Keratinocyte (primary cell): ENCODE measurements at regions not wholly inside any gene's neighbourhood (a gene's known extent, or its start where the extent isn't known, plus 50 kb on each side); places are given as distances from the start of the nearest gene placed in this dataset.

Source experiments
- DNase-seq: peaks from one replicate; pipeline ENCODE4 v3.0.0-alpha.2; 2011; ENCODE audit warnings: low read depth, missing footprints, low spot score
- FAIRE-seq: peaks from 2 replicates; lab custom pipeline; 2011; peaks lifted over from hg19 to GRCh38; lab: Jason Lieb, UNC
- H2AFZ ChIP-seq: 2 replicates; pipeline ENCODE4 v1.6.0; 2012; ENCODE audit warnings: low read length, control low read depth, inconsistent platforms; ENCODE audit not compliant: control insufficient read depth
- H3K27ac ChIP-seq: 2 replicates; pipeline ENCODE4 v1.5.1; 2011; ENCODE audit warnings: low read length; ENCODE audit not compliant: control insufficient read depth, insufficient read depth
- H3K27me3 ChIP-seq: 3 replicates; pipeline ENCODE4 v1.6.0; 2011; ENCODE audit warnings: low read length; ENCODE audit not compliant: control insufficient read depth, insufficient read depth; ENCODE audit errors: extremely low read depth
- H3K36me3 ChIP-seq, 2 experiments: 2 replicates in 1 of 2; 3 replicates in 1 of 2; pipeline ENCODE4 v1.5.1; 2011; ENCODE audit warnings: low read length in 2 of 2, mild to moderate bottlenecking in 1 of 2; ENCODE audit not compliant: control insufficient read depth in 2 of 2, insufficient read depth in 2 of 2; ENCODE audit errors: extremely low read depth in 1 of 2
- H3K4me1 ChIP-seq: 3 replicates; pipeline ENCODE4 v1.5.1; 2011; ENCODE audit warnings: low read length; ENCODE audit not compliant: control insufficient read depth, insufficient read depth; ENCODE audit errors: extremely low read depth
- H3K4me2 ChIP-seq: 3 replicates; pipeline ENCODE4 v1.6.0; 2011; ENCODE audit warnings: low read depth, low read length; ENCODE audit not compliant: control insufficient read depth, insufficient read depth; ENCODE audit errors: extremely low read depth
- H3K4me3 ChIP-seq, 3 experiments: fragments of 200-600 bp in 1 of 3; sonication (generic) in 1 of 3; 2 replicates in 2 of 3; 3 replicates in 1 of 3; pipeline ENCODE4 v1.5.1; 2011 to 2016; ENCODE audit warnings: low read length in 3 of 3, mild to moderate bottlenecking in 3 of 3, control low read depth in 2 of 3, inconsistent platforms in 1 of 3, low read depth in 1 of 3, mixed read lengths in 1 of 3, mixed run types in 1 of 3, moderate library complexity in 1 of 3; ENCODE audit not compliant: control insufficient read depth in 2 of 3, insufficient read depth in 2 of 3; ENCODE audit errors: extremely low read depth in 1 of 3
- H3K79me2 ChIP-seq: 2 replicates; pipeline ENCODE4 v1.6.0; 2012; ENCODE audit warnings: low read length; ENCODE audit not compliant: control insufficient read depth, insufficient read depth
- H3K9ac ChIP-seq: 3 replicates; pipeline ENCODE4 v1.6.0; 2011; ENCODE audit warnings: low read length; ENCODE audit not compliant: control insufficient read depth, insufficient read depth; ENCODE audit errors: extremely low read depth
- H3K9me1 ChIP-seq: 3 replicates; pipeline ENCODE4 v1.6.0; 2011; ENCODE audit warnings: low read length; ENCODE audit not compliant: control insufficient read depth, insufficient read depth; ENCODE audit errors: extremely low read depth
- H3K9me3 ChIP-seq: 2 replicates; pipeline ENCODE4 v1.5.1; 2012; ENCODE audit warnings: low read depth, low read length; ENCODE audit not compliant: control insufficient read depth
- H4K20me1 ChIP-seq: 3 replicates; pipeline ENCODE4 v1.6.0; 2011; ENCODE audit warnings: low read length; ENCODE audit not compliant: control insufficient read depth, insufficient read depth; ENCODE audit errors: extremely low read depth
- EZH2 ChIP-seq: IDR thresholded peaks from one replicate; pipeline ENCODE4 v1.6.1; 2012; ENCODE audit warnings: inconsistent platforms, mild to moderate bottlenecking, low read length, moderate library complexity
- dilution Hi-C: fragments of 300-500 bp; cut with MboI; formaldehyde crosslinking; loops from one replicate; pipeline ENCODE4 v1.7.0; 2020; ENCODE audit warnings: low sequenced_read_pairs; ENCODE audit not compliant: extremely low pct_ligation_motif_present
- TF ChIP-seq, protein P1 (sequence below), 3 experiments: IDR thresholded peaks in 1 of 3; conservative IDR thresholded peaks in 1 of 3; optimal IDR thresholded peaks in 1 of 3; 2 replicates in 2 of 3; 3 replicates in 1 of 3; pipeline versions ENCODE3 to v1.5.1; 2011; ENCODE audit warnings: low read length in 3 of 3, mild to moderate bottlenecking in 3 of 3, moderate library complexity in 2 of 3, control low read depth in 1 of 3, inconsistent platforms in 1 of 3; ENCODE audit not compliant: insufficient read depth in 2 of 3; ENCODE audit errors: extremely low read depth in 1 of 3

DNA sequence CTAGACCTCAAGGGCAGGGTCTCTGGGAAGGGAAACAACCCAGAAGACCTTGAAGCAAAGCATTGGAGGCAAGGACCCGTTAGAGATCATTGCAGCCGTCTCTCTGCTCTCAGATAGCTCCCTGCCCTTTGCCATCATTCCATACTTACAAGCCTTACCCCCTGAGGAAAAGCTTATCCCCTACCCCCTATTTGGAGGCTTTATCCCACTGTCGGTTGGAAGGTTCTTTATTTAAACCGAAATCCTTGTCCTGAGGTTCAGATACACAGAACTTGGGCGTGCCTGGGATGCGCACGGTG is 84.4 kb downstream of the EFNB1 start:
- Histone ChIP-seq H3K4me3 (no peak overlapping the region), H4K20me1 (no peaks in the 10 kb centered on the region), H2AFZ (no peak overlapping the region), H3K27ac (no peak overlapping the region), H3K27me3 (peaks cover 3% of the 10 kb centered on the region), H3K79me2 (no peaks in the 10 kb centered on the region), H3K4me2 (no peak overlapping the region), H3K36me3 (no peaks in the 10 kb centered on the region), H3K4me1 (no peaks in the 10 kb centered on the region), H3K9ac (no peak overlapping the region), H3K9me3 (no peaks in the 10 kb centered on the region), H3K9me1 (no peaks in the 10 kb centered on the region)
- dilution Hi-C loops = no loop called here
- TF ChIP-seq, protein P1, sequence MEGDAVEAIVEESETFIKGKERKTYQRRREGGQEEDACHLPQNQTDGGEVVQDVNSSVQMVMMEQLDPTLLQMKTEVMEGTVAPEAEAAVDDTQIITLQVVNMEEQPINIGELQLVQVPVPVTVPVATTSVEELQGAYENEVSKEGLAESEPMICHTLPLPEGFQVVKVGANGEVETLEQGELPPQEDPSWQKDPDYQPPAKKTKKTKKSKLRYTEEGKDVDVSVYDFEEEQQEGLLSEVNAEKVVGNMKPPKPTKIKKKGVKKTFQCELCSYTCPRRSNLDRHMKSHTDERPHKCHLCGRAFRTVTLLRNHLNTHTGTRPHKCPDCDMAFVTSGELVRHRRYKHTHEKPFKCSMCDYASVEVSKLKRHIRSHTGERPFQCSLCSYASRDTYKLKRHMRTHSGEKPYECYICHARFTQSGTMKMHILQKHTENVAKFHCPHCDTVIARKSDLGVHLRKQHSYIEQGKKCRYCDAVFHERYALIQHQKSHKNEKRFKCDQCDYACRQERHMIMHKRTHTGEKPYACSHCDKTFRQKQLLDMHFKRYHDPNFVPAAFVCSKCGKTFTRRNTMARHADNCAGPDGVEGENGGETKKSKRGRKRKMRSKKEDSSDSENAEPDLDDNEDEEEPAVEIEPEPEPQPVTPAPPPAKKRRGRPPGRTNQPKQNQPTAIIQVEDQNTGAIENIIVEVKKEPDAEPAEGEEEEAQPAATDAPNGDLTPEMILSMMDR (optimal IDR thresholded peaks at IDR 0.05 in 1 of 3, IDR thresholded peaks at IDR 0.05 in 1 of 3, conservative IDR thresholded peaks at IDR 0.05 in 1 of 3; ENCODE audit: extremely low read depth in 1 of 3, insufficient read depth in 2 of 3, low read length in 3 of 3) = no peak
- TF ChIP-seq EZH2 = no peak
- FAIRE-seq (no peak), DNase-seq (no peak)

DNA sequence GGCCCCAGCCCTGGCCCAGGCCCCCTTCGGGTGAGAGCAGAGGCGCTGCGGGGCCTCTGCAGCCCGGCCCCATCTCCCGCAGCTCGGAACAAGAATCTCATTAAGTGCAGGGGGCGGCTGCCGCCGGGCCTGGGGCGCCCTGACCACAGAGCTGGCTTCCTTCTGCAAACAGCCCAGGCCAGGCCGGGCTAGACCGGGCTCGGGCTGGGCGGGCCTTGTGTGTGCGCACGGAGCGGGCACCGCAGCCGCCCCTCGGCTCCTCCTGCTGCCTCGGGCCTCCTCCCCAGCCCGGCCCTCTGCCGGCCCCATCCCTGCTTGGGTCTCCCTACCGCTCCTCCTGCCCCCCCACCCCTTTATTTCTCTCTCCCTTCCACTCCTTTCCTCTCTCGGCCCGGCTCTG is 83.3 kb downstream of the EFNB1 start:
- H2AFZ ChIP-seq = no peak overlapping the region
- no peak overlapping the region for H3K27ac ChIP-seq
- H3K9me3 ChIP-seq = no peaks in the 10 kb centered on the region
- peaks cover 3% of the 10 kb centered on the region for H3K27me3 ChIP-seq
- no peak overlapping the region for H3K9ac ChIP-seq
- DNase-seq = no peak
- FAIRE-seq = no peak
- H3K9me1 ChIP-seq = no peaks in the 10 kb centered on the region
- no peaks in the 10 kb centered on the region for H3K79me2 ChIP-seq
- H3K4me1 ChIP-seq = no peaks in the 10 kb centered on the region
- no peaks in the 10 kb centered on the region for H4K20me1 ChIP-seq
- H3K4me2 ChIP-seq = no peak overlapping the region
- no peak for TF ChIP-seq EZH2
- TF ChIP-seq, protein P1 (optimal IDR thresholded peaks at IDR 0.05 in 1 of 3, IDR thresholded peaks at IDR 0.05 in 1 of 3, conservative IDR thresholded peaks at IDR 0.05 in 1 of 3; ENCODE audit: extremely low read depth in 1 of 3, insufficient read depth in 2 of 3, low read length in 3 of 3) = no peak
- no peaks in the 10 kb centered on the region for H3K36me3 ChIP-seq
- no peak overlapping the region for H3K4me3 ChIP-seq
- dilution Hi-C loops = no loop called here
